Endothelial cell of umbilical vein (primary cell): ENCODE measurements at regions not wholly inside any gene's neighbourhood (a gene's known extent, or its start where the extent isn't known, plus 50 kb on each side); places are given as distances from the start of the nearest gene placed in this dataset.

Source experiments
- BruUV-seq: library from RNA; stranded (reverse); fragments of 400-500 nt; replicated peaks from 2 replicates; lab custom pipeline; 2021; lab: Mats Ljungman, UMichigan
- CTCF ChIA-PET: fragments of 300-600, 350-600 bp; sonication (Branson Sonifier 250); formaldehyde crosslinking; loops from one replicate; lab custom pipeline; 2021; ENCODE audit warnings: antibody characterized with exemption, inconsistent platforms; lab: Charles Lee
- POLR2A ChIA-PET: fragments of 300-600, 350-600 bp; sonication (Branson Sonifier 250); formaldehyde crosslinking; loops from one replicate; lab custom pipeline; 2021; ENCODE audit warnings: antibody characterized with exemption, inconsistent platforms; lab: Charles Lee
- DNase-seq: peaks from one replicate; pipeline ENCODE4 v3.0.0-alpha.2; 2011; ENCODE audit warnings: low read depth, low spot score
- FAIRE-seq: peaks from 2 replicates; lab custom pipeline; 2011; peaks lifted over from hg19 to GRCh38; lab: Jason Lieb, UNC
- H2AFZ ChIP-seq: 2 replicates; pipeline ENCODE4 v1.6.0; 2012; ENCODE audit warnings: low read depth, low read length, control low read depth, inconsistent platforms
- H3K27ac ChIP-seq: 2 replicates; pipeline ENCODE4 v1.5.1; 2011; ENCODE audit warnings: low read depth, mild to moderate bottlenecking, control low read depth, low read length, moderate library complexity; ENCODE audit not compliant: insufficient read depth
- H3K27me3 ChIP-seq, 2 experiments: 2 replicates each; pipeline versions ENCODE4 v1.6.0 to v1.6.1; 2011; ENCODE audit warnings: low read length in 2 of 2, mixed read lengths in 1 of 2; ENCODE audit not compliant: control insufficient read depth in 2 of 2, insufficient read depth in 2 of 2
- H3K36me3 ChIP-seq, 2 experiments: 2 replicates in 1 of 2; 3 replicates in 1 of 2; pipeline ENCODE4 v1.5.1; 2011; ENCODE audit warnings: low read length in 2 of 2, mild to moderate bottlenecking in 1 of 2, moderate library complexity in 1 of 2; ENCODE audit not compliant: control insufficient read depth in 2 of 2, insufficient read depth in 2 of 2; ENCODE audit errors: extremely low read depth in 1 of 2
- H3K4me1 ChIP-seq: 3 replicates; pipeline ENCODE4 v1.5.1; 2011; ENCODE audit warnings: mild to moderate bottlenecking, low read length; ENCODE audit not compliant: control insufficient read depth, insufficient read depth; ENCODE audit errors: extremely low read depth
- H3K4me2 ChIP-seq: 2 replicates; pipeline ENCODE4 v1.6.1; 2011; ENCODE audit warnings: low read length, control low read depth, mixed read lengths; ENCODE audit not compliant: insufficient read depth
- H3K4me3 ChIP-seq, 3 experiments: fragments of 200-600 bp in 1 of 3; sonication (generic), shearing (Covaris generic) in 1 of 3; replicated peaks in 1 of 3; 2 replicates each; pipeline ENCODE4 v1.5.1; 2011 to 2016; ENCODE audit warnings: control low read depth in 3 of 3, low read length in 3 of 3, mild to moderate bottlenecking in 2 of 3, inconsistent platforms in 1 of 3, low read depth in 1 of 3, moderate library complexity in 1 of 3; ENCODE audit not compliant: insufficient read depth in 1 of 3
- H3K79me2 ChIP-seq: 2 replicates; pipeline ENCODE4 v1.6.0; 2012; ENCODE audit warnings: low read length, inconsistent platforms; ENCODE audit not compliant: control insufficient read depth, insufficient read depth
- H3K9ac ChIP-seq: replicated peaks from 2 replicates; pipeline ENCODE3; 2011; ENCODE audit warnings: low read length, control low read depth; ENCODE audit not compliant: insufficient read depth; ENCODE audit errors: extremely low read depth
- H3K9me1 ChIP-seq: replicated peaks from 3 replicates; pipeline ENCODE4 v1.6.0; 2011; ENCODE audit warnings: mild to moderate bottlenecking, low read length; ENCODE audit not compliant: control insufficient read depth, insufficient read depth; ENCODE audit errors: extremely low read depth
- H3K9me3 ChIP-seq: replicated peaks from 2 replicates; pipeline ENCODE4 v1.5.1; 2012; ENCODE audit warnings: low read length, inconsistent platforms; ENCODE audit not compliant: control insufficient read depth, insufficient read depth
- H4K20me1 ChIP-seq: replicated peaks from 2 replicates; pipeline ENCODE3; 2011; ENCODE audit warnings: mild to moderate bottlenecking, low read length; ENCODE audit not compliant: control insufficient read depth, insufficient read depth; ENCODE audit errors: extremely low read depth
- EZH2 ChIP-seq: IDR thresholded peaks from 2 replicates; pipeline ENCODE4 v1.6.1; 2012; ENCODE audit warnings: borderline replicate concordance, low read depth, mild to moderate bottlenecking, moderate library complexity, low read length, inconsistent platforms; ENCODE audit not compliant: severe bottlenecking
- FOS ChIP-seq: IDR thresholded peaks from 2 replicates; pipeline ENCODE4 v1.6.1; 2011; ENCODE audit warnings: mild to moderate bottlenecking, low read length, moderate library complexity, borderline replicate concordance; ENCODE audit not compliant: insufficient read depth
- GATA2 ChIP-seq: IDR thresholded peaks from 2 replicates; pipeline ENCODE4 v1.7.0; 2011; ENCODE audit warnings: low read depth, mild to moderate bottlenecking, moderate library complexity, mixed read lengths, low read length; ENCODE audit not compliant: insufficient read length, insufficient read depth
- JUN ChIP-seq: IDR thresholded peaks from 2 replicates; pipeline ENCODE4 v1.6.1; 2011; ENCODE audit warnings: borderline replicate concordance, low read depth; ENCODE audit not compliant: insufficient read length, insufficient read depth
- MAX ChIP-seq: IDR thresholded peaks from 2 replicates; pipeline ENCODE4 v1.6.1; 2011; ENCODE audit not compliant: insufficient read depth, insufficient read length
- MYC ChIP-seq: IDR thresholded peaks from one replicate; pipeline ENCODE4 v1.6.1; 2011; ENCODE audit warnings: mild to moderate bottlenecking, low read depth, low read length
- POLR2A ChIP-seq: IDR thresholded peaks from 2 replicates; pipeline ENCODE4 v1.6.1; 2012; ENCODE audit warnings: low read depth, mild to moderate bottlenecking, control low read depth, low read length
- POLR2AphosphoS5 ChIP-seq: IDR thresholded peaks from 2 replicates; pipeline ENCODE4 v1.6.1; 2012; ENCODE audit warnings: low read depth, mild to moderate bottlenecking, control low read depth, low read length, moderate library complexity; ENCODE audit not compliant: insufficient read depth
- dilution Hi-C: fragments of 300-500 bp; cut with MboI; formaldehyde crosslinking; loops from one replicate; pipeline ENCODE4 v1.15.0; 2019; ENCODE audit warnings: low sequenced_read_pairs; ENCODE audit not compliant: extremely low pct_ligation_motif_present
- intact Hi-C: fragments of 100-400 bp; cut with micrococcal nuclease; formaldehyde crosslinking; loops from one replicate; pipeline ENCODE4 v1.10.0; 2022
- TF ChIP-seq, protein P1 (sequence below), 2 donors: IDR thresholded peaks; 1 replicate in 1 of 2; 2 replicates in 1 of 2; pipeline ENCODE4 v1.5.1; 2011; ENCODE audit warnings: low read length in 2 of 2, mild to moderate bottlenecking in 2 of 2, moderate library complexity in 2 of 2, control low read depth in 1 of 2, inconsistent platforms in 1 of 2, low read depth in 1 of 2; ENCODE audit not compliant: insufficient read depth in 1 of 2; ENCODE audit errors: extremely low read depth in 1 of 2

GRCh38 chr9:22211588-22212360, 202.7 kb upstream of the CDKN2B start:
- no TSS peak for BruUV-seq
- H3K36me3 ChIP-seq = no peaks in the 10 kb centered on the region
- H3K79me2 ChIP-seq = no peaks in the 10 kb centered on the region
- FAIRE-seq (peak; percentile 85), DNase-seq (peak; percentile 92)
- intact Hi-C loops (loop anchor here (1.0 to 5.0 kb wide), 6 partner anchors 27 to 398 kb away; partner anchors contain the start of gene CDKN2B), dilution Hi-C loops (no loop called here)
- POLR2A ChIA-PET = no interaction called here
- peak overlapping the region; percentile 18 for H3K4me2 ChIP-seq
- H3K9ac ChIP-seq = no peak overlapping the region
- H3K27ac ChIP-seq = peak overlapping the region; percentile 21
- H3K9me1 ChIP-seq = no peaks in the 10 kb centered on the region
- no peaks in the 10 kb centered on the region for H3K9me3 ChIP-seq
- CTCF ChIA-PET = interaction anchor here (0.6 to 4.0 kb wide), 15 partner anchors 8 to 398 kb away, joined by 3 to 36 read pairs (median 4); partner anchors contain the start of gene CDKN2B
- no peak overlapping the region for H3K4me3 ChIP-seq
- no peaks in the 10 kb centered on the region for H4K20me1 ChIP-seq
- no peaks in the 10 kb centered on the region for H3K27me3 ChIP-seq
- no peak overlapping the region for H2AFZ ChIP-seq
- H3K4me1 ChIP-seq = peaks cover 30% of the 10 kb centered on the region
- TF ChIP-seq EZH2 = no peak
- TF ChIP-seq FOS = peak; percentile 90
- peak; percentile 88 for TF ChIP-seq POLR2AphosphoS5
- no peak for TF ChIP-seq MAX
- TF ChIP-seq GATA2 = peak; percentile 43
- TF ChIP-seq JUN = peak; percentile 96
- TF ChIP-seq MYC = no peak
- TF ChIP-seq, protein P1, sequence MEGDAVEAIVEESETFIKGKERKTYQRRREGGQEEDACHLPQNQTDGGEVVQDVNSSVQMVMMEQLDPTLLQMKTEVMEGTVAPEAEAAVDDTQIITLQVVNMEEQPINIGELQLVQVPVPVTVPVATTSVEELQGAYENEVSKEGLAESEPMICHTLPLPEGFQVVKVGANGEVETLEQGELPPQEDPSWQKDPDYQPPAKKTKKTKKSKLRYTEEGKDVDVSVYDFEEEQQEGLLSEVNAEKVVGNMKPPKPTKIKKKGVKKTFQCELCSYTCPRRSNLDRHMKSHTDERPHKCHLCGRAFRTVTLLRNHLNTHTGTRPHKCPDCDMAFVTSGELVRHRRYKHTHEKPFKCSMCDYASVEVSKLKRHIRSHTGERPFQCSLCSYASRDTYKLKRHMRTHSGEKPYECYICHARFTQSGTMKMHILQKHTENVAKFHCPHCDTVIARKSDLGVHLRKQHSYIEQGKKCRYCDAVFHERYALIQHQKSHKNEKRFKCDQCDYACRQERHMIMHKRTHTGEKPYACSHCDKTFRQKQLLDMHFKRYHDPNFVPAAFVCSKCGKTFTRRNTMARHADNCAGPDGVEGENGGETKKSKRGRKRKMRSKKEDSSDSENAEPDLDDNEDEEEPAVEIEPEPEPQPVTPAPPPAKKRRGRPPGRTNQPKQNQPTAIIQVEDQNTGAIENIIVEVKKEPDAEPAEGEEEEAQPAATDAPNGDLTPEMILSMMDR (IDR thresholded peaks at IDR 0.05; ENCODE audit: extremely low read depth in 1 of 2, insufficient read depth in 1 of 2, low read depth in 1 of 2, low read length in 2 of 2) = no peak
- no peak for TF ChIP-seq POLR2A
